DOHH2 (cell line): ENCODE measurements at regions not wholly inside any gene's neighbourhood (a gene's known extent, or its start where the extent isn't known, plus 50 kb on each side); places are given as distances from the start of the nearest gene placed in this dataset.

Experiments
- H3F3A ChIP-seq: fragments of 200-600 bp; sonication (generic), shearing (Covaris generic); 2 replicates; pipeline ENCODE4 v1.6.0; 2016; ENCODE audit warnings: antibody characterized with exemption, mild to moderate bottlenecking; ENCODE audit not compliant: control insufficient read depth, insufficient read depth
- H3K27ac ChIP-seq: fragments of 200-600 bp; sonication (generic); 2 replicates; pipeline ENCODE4 v1.5.1; 2014; ENCODE audit warnings: low read depth, mild to moderate bottlenecking, low read length, moderate library complexity
- H3K27me3 ChIP-seq: fragments of 200-600 bp; sonication (generic); 2 replicates; pipeline ENCODE4 v1.6.1; 2014; ENCODE audit warnings: mild to moderate bottlenecking, low read length, mixed read lengths; ENCODE audit not compliant: control insufficient read depth
- H3K36me3 ChIP-seq: fragments of 200-600 bp; sonication (generic); 2 replicates; pipeline ENCODE4 v1.6.1; 2014; ENCODE audit warnings: mild to moderate bottlenecking, low read length, moderate library complexity, mixed read lengths; ENCODE audit not compliant: control insufficient read depth
- H3K4me1 ChIP-seq: fragments of 200-600 bp; sonication (generic); 2 replicates; pipeline ENCODE4 v1.6.1; 2014; ENCODE audit warnings: mild to moderate bottlenecking, low read length, mixed read lengths; ENCODE audit not compliant: control insufficient read depth
- H3K4me2 ChIP-seq: fragments of 200-600 bp; sonication (generic); 2 replicates; pipeline ENCODE4 v1.6.0; 2014; ENCODE audit warnings: mild to moderate bottlenecking, low read length, moderate library complexity
- H3K4me3 ChIP-seq: fragments of 200-600 bp; sonication (generic); 2 replicates; pipeline ENCODE4 v1.5.1; 2014; ENCODE audit warnings: mild to moderate bottlenecking, low read length, mixed read lengths
- H3K79me2 ChIP-seq: fragments of 200-600 bp; sonication (generic); 2 replicates; pipeline ENCODE4 v1.6.1; 2014; ENCODE audit warnings: mild to moderate bottlenecking, low read length, mixed read lengths; ENCODE audit not compliant: control insufficient read depth
- H3K9me2 ChIP-seq: fragments of 200-600 bp; sonication (generic); replicated peaks from 2 replicates; pipeline ENCODE4 v1.6.1; 2014; ENCODE audit warnings: mild to moderate bottlenecking, low read length, mixed read lengths; ENCODE audit not compliant: control insufficient read depth
- H3K9me3 ChIP-seq: fragments of 200-600 bp; sonication (generic); 2 replicates; pipeline ENCODE4 v1.6.1; 2014; ENCODE audit warnings: antibody characterized with exemption, low read length, mixed read lengths; ENCODE audit not compliant: control insufficient read depth, insufficient read depth
- H4K20me1 ChIP-seq: fragments of 200-600 bp; sonication (generic); 2 replicates; pipeline ENCODE4 v1.6.0; 2014; ENCODE audit warnings: low read depth, mild to moderate bottlenecking, antibody characterized with exemption, low read length, moderate library complexity; ENCODE audit not compliant: control insufficient read depth, insufficient read depth
- EZH2phosphoT487 ChIP-seq: fragments of 200-600 bp; sonication (generic); IDR thresholded peaks from 2 replicates; pipeline ENCODE4 v1.6.1; 2017; ENCODE audit warnings: borderline replicate concordance, mild to moderate bottlenecking, antibody characterized with exemption, low read length, moderate library complexity, mixed read lengths
- TF ChIP-seq, protein P1 (sequence below): fragments of 200-600 bp; sonication (generic); IDR thresholded peaks from one replicate; pipeline ENCODE4 v1.5.1; 2014; ENCODE audit warnings: antibody characterized with exemption, mild to moderate bottlenecking, low read depth, low read length; ENCODE audit not compliant: poor library complexity, severe bottlenecking

DNA sequence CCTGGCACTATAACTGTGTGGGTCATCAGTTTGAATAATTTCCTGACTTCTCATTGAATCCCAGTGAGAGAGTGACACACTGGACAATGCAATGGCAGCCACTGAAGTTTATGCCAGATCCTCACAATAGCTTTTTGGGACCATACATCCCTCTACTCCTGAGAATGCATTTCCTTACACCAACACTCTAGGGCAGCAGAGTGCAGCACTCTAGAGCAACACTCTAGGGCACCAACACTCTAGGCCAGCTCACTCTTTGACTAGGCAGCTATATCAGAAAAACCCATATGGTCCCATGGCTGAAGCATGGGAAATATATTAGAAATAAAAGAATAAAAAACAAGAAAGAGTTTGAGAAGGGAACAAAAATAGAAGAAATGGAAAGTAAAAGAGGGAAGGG, 309.2 kb downstream of the MAP2K6 start:
- Histone ChIP-seq H3F3A (no peaks in the 10 kb centered on the region), H3K4me3 (no peak overlapping the region), H3K9me2 (no peaks in the 10 kb centered on the region), H3K4me2 (no peak overlapping the region), H3K36me3 (no peaks in the 10 kb centered on the region), H4K20me1 (no peaks in the 10 kb centered on the region), H3K27me3 (no peaks in the 10 kb centered on the region), H3K9me3 (no peaks in the 10 kb centered on the region), H3K4me1 (peaks cover 8% of the 10 kb centered on the region), H3K79me2 (no peaks in the 10 kb centered on the region), H3K27ac (no peak overlapping the region)
- TF ChIP-seq, protein P1, sequence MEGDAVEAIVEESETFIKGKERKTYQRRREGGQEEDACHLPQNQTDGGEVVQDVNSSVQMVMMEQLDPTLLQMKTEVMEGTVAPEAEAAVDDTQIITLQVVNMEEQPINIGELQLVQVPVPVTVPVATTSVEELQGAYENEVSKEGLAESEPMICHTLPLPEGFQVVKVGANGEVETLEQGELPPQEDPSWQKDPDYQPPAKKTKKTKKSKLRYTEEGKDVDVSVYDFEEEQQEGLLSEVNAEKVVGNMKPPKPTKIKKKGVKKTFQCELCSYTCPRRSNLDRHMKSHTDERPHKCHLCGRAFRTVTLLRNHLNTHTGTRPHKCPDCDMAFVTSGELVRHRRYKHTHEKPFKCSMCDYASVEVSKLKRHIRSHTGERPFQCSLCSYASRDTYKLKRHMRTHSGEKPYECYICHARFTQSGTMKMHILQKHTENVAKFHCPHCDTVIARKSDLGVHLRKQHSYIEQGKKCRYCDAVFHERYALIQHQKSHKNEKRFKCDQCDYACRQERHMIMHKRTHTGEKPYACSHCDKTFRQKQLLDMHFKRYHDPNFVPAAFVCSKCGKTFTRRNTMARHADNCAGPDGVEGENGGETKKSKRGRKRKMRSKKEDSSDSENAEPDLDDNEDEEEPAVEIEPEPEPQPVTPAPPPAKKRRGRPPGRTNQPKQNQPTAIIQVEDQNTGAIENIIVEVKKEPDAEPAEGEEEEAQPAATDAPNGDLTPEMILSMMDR = no peak
- TF ChIP-seq EZH2phosphoT487 = no peak

DNA sequence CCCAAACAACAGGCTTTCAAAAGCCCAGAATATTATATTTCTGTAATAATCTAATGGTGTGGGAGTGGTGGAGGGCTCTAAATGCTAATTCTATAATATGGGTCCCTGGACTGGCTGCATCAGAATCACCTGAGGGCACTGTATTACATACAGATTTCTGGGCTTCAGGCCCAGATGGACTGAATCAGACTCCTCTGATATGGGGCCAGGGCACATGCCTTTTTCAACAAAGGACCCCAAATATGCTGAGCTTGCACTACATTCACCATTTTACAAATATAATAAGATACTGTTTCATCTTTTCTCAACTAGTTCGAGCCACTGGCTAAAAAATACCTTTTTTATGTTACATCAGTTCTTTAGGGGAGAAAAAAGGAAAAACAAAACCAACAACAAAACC, 309.7 kb downstream of the MAP2K6 start:
- Histone ChIP-seq H3K9me3 (no peaks in the 10 kb centered on the region), H3F3A (no peaks in the 10 kb centered on the region), H3K36me3 (no peaks in the 10 kb centered on the region), H3K9me2 (no peaks in the 10 kb centered on the region), H3K79me2 (no peaks in the 10 kb centered on the region), H4K20me1 (no peaks in the 10 kb centered on the region), H3K4me2 (no peak overlapping the region), H3K27ac (no peak overlapping the region), H3K4me1 (peaks cover 10% of the 10 kb centered on the region), H3K4me3 (no peak overlapping the region), H3K27me3 (no peaks in the 10 kb centered on the region)
- no peak for TF ChIP-seq EZH2phosphoT487

DNA sequence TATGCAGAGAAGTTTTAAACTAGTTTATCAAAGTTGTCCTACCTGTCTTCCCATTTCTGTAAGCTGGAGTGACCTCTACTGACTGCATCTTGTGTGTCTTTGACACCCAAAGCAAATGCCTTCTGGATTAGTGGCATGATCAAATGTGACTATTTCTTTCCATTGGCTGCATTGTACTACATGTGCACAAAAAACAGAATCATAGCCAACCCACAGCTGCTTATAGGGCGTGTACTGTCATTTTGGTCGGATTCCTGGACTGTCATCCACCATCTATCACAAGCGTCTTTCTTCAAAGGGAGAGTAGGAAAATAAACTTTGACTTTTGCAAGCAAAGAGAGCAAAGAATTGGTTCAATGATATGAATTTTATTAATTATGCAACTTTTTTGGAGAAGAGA, 310.6 kb downstream of the MAP2K6 start:
- no peak overlapping the region for H3K27ac ChIP-seq
- no peaks in the 10 kb centered on the region for H3K27me3 ChIP-seq
- H3F3A ChIP-seq = no peaks in the 10 kb centered on the region
- H4K20me1 ChIP-seq = no peaks in the 10 kb centered on the region
- H3K79me2 ChIP-seq = no peaks in the 10 kb centered on the region
- H3K36me3 ChIP-seq = no peaks in the 10 kb centered on the region
- peaks cover 10% of the 10 kb centered on the region for H3K4me1 ChIP-seq
- no peaks in the 10 kb centered on the region for H3K9me2 ChIP-seq
- TF ChIP-seq EZH2phosphoT487 = no peak
- TF ChIP-seq, protein P1 = no peak
- no peaks in the 10 kb centered on the region for H3K9me3 ChIP-seq
- H3K4me3 ChIP-seq = no peak overlapping the region
- no peak overlapping the region for H3K4me2 ChIP-seq

DNA sequence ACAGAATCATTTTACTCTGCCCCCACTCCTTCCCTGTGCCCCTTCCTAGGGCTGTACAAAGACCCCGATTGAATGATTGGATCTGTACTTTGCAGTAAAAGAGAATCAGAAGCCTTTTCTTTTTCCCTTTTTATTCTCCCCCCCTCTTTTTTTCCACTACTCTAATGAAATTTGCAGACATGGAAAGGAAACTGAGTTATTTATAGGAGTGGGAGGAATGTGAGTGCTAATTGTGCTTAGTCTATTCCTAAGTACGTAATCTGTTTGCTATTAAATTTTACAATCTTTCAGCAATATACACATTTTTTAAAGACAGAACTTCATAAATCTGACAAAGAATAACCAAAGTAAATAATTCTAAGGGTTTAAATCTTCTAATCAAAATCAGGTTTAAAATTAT, 314.3 kb downstream of the MAP2K6 start:
- no peak overlapping the region for H3K27ac ChIP-seq
- H3K4me2 ChIP-seq = no peak overlapping the region
- H3K79me2 ChIP-seq = no peaks in the 10 kb centered on the region
- H3K9me3 ChIP-seq = no peaks in the 10 kb centered on the region
- H3K9me2 ChIP-seq = no peaks in the 10 kb centered on the region
- no peaks in the 10 kb centered on the region for H3F3A ChIP-seq
- H3K4me1 ChIP-seq = peaks cover 14% of the 10 kb centered on the region
- no peak overlapping the region for H3K4me3 ChIP-seq
- H3K27me3 ChIP-seq = no peaks in the 10 kb centered on the region
- no peaks in the 10 kb centered on the region for H3K36me3 ChIP-seq
- no peaks in the 10 kb centered on the region for H4K20me1 ChIP-seq
- TF ChIP-seq, protein P1 = no peak
- no peak for TF ChIP-seq EZH2phosphoT487
